HG02884 (cell line): ENCODE measurements at regions not wholly inside any gene's neighbourhood (a gene's known extent, or its start where the extent isn't known, plus 50 kb on each side); places are given as distances from the start of the nearest gene placed in this dataset.
"Not testable (repeated sequence)": the region's sequence is repeated elsewhere in the genome, so short reads cannot be mapped to it uniquely, and the experiment has no call there.

Source experiments
- ATAC-seq: cut with Tn5 transposase; IDR thresholded peaks from one replicate; pipeline ENCODE4 v1.9.1; 2021; ENCODE audit warnings: mild to moderate bottlenecking, moderate library complexity; ENCODE audit not compliant: unreplicated experiment

GRCh38 chr9:62798884-62799850, 1609.3 kb downstream of the SPATA31A7 start:
- ATAC-seq, result not testable (repeated sequence)

- ATAC-seq, result not testable (repeated sequence)
These were observed 1610.1 kb downstream of the SPATA31A7 start for GRCh38 chr9:62799851-62800371.

GRCh38 chr9:62800451-62801371, 1610.9 kb downstream of the SPATA31A7 start:
- not testable (repeated sequence) for ATAC-seq

- not testable (repeated sequence) for ATAC-seq
These were observed 1611.6 kb downstream of the SPATA31A7 start for GRCh38 chr9:62801372-62801811.

- ATAC-seq, result peak; percentile 99
These were observed 1612.3 kb downstream of the SPATA31A7 start for GRCh38 chr9:62801961-62802718.

- not testable (repeated sequence) for ATAC-seq
These were observed 1612.9 kb downstream of the SPATA31A7 start for GRCh38 chr9:62802719-62803079.

GRCh38 chr9:62803099-62803498, 1613.3 kb downstream of the SPATA31A7 start:
- ATAC-seq, result not testable (repeated sequence)

GRCh38 chr9:62804314-62804713, 1614.5 kb downstream of the SPATA31A7 start:
- not testable (repeated sequence) for ATAC-seq

- not testable (repeated sequence) for ATAC-seq
These were observed 1617.6 kb downstream of the SPATA31A7 start for GRCh38 chr9:62807424-62807823.

GRCh38 chr9:62808081-62808480, 1618.2 kb downstream of the SPATA31A7 start:
- not testable (repeated sequence) for ATAC-seq

GRCh38 chr9:62810318-62810717, 1620.5 kb downstream of the SPATA31A7 start:
- not testable (repeated sequence) for ATAC-seq

GRCh38 chr9:62810811-62811315, 1621.0 kb downstream of the SPATA31A7 start:
- not testable (repeated sequence) for ATAC-seq

GRCh38 chr9:62815436-62815835, 1625.6 kb downstream of the SPATA31A7 start:
- not testable (repeated sequence) for ATAC-seq

GRCh38 chr9:62816331-62816730, 1626.5 kb downstream of the SPATA31A7 start:
- ATAC-seq, result not testable (repeated sequence)

GRCh38 chr9:62817214-62817613, 1627.4 kb downstream of the SPATA31A7 start:
- ATAC-seq, result not testable (repeated sequence)

GRCh38 chr9:62822185-62822584, 1632.3 kb downstream of the SPATA31A7 start:
- not testable (repeated sequence) for ATAC-seq

- not testable (repeated sequence) for ATAC-seq
These were observed 1638.4 kb downstream of the SPATA31A7 start for GRCh38 chr9:62827957-62828907.

- not testable (repeated sequence) for ATAC-seq
These were observed 1641.1 kb downstream of the SPATA31A7 start for GRCh38 chr9:62830829-62831459.
